GM19372 (cell line): ENCODE measurements at regions not wholly inside any gene's neighbourhood (a gene's known extent, or its start where the extent isn't known, plus 50 kb on each side); places are given as distances from the start of the nearest gene placed in this dataset.
"Not testable (repeated sequence)": the region's sequence is repeated elsewhere in the genome, so short reads cannot be mapped to it uniquely, and the experiment has no call there.

Experiments
- ATAC-seq: cut with Tn5 transposase; IDR thresholded peaks from one replicate; pipeline ENCODE4 v1.9.1; 2021; ENCODE audit warnings: mild to moderate bottlenecking, low read depth, moderate library complexity; ENCODE audit not compliant: unreplicated experiment

GRCh38 chr14:87042354-87042753 lies 950.6 kb downstream of the GALC start:
- ATAC-seq, result no peak

- ATAC-seq, result no peak
Measured at GRCh38 chr14:87041290-87042020, 951.5 kb downstream of the GALC start.

- ATAC-seq, result no peak
Measured at GRCh38 chr14:87034680-87035079, 958.3 kb downstream of the GALC start.

- ATAC-seq, result no peak
Measured at GRCh38 chr14:87030197-87030596, 962.8 kb downstream of the GALC start.

GRCh38 chr14:87020106-87020505 lies 972.9 kb downstream of the GALC start:
- ATAC-seq, result not testable (repeated sequence)

- ATAC-seq, result no peak
Measured at GRCh38 chr14:87018294-87018693, 974.7 kb downstream of the GALC start.

GRCh38 chr14:87017335-87017734 lies 975.6 kb downstream of the GALC start:
- ATAC-seq, result no peak

- ATAC-seq, result no peak
Measured at GRCh38 chr14:87014856-87015255, 978.1 kb downstream of the GALC start.

- no peak for ATAC-seq
Measured at GRCh38 chr14:87013583-87013982, 979.4 kb downstream of the GALC start.

- no peak for ATAC-seq
Measured at GRCh38 chr14:87008965-87009364, 984.0 kb downstream of the GALC start.

- no peak for ATAC-seq
Measured at GRCh38 chr14:87005280-87005679, 987.7 kb downstream of the GALC start.

GRCh38 chr14:87002776-87003175 lies 990.2 kb downstream of the GALC start:
- ATAC-seq, result no peak

GRCh38 chr14:87001333-87001732 lies 991.6 kb downstream of the GALC start:
- ATAC-seq, result no peak

- ATAC-seq, result no peak
Measured at GRCh38 chr14:87000081-87000480, 992.9 kb downstream of the GALC start.

GRCh38 chr14:86999036-86999435 lies 993.9 kb downstream of the GALC start:
- ATAC-seq, result no peak

GRCh38 chr14:86997271-86997670 lies 995.7 kb downstream of the GALC start:
- no peak for ATAC-seq

- ATAC-seq, result no peak
Measured at GRCh38 chr14:86990396-86990795, 1002.6 kb downstream of the GALC start.

GRCh38 chr14:86989285-86989684 lies 1003.7 kb downstream of the GALC start:
- no peak for ATAC-seq

GRCh38 chr14:86987966-86988365 lies 1005.0 kb downstream of the GALC start:
- ATAC-seq, result no peak

GRCh38 chr14:86973177-86973576 lies 1019.8 kb downstream of the GALC start:
- ATAC-seq, result no peak

GRCh38 chr14:86971292-86971691 lies 1021.7 kb downstream of the GALC start:
- ATAC-seq, result no peak

GRCh38 chr14:86961106-86961716 lies 1031.8 kb downstream of the GALC start:
- no peak for ATAC-seq
